ENCODE measurements at regions not wholly inside any gene's neighbourhood (a gene's known extent, or its start where the extent isn't known, plus 50 kb on each side); places are given as distances from the start of the nearest gene placed in this dataset.

DNA sequence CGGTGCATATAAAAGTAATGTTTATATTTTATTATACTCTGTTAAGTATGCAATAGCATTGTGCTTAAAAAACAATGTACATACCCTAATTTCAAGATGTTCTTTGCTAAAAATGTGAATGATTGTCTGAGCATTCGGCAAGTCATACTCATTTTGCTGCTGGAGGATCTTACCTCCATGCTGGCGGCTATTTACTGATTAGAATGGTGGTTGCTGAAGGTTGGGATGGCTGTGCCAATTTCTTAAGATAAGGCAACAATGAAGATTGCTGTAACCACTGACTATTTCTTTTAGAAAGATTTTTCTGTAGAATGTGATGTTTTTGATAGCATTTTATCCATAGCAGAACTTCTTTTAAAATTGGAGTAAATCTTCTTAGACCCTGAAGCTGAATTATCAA is 932.7 kb downstream of the ZPLD1 start:
- H3K23ac ChIP-seq (ENCODE audit: insufficient read length) = no peak overlapping the region
- no peak overlapping the region for H4K8ac ChIP-seq (ENCODE audit: extremely low read depth, insufficient read depth, low read length)
- no peaks in the 10 kb centered on the region for H3K4me1 ChIP-seq (replicated peaks in 1 of 4; ENCODE audit: control insufficient read depth in 3 of 4, insufficient read depth in 4 of 4, low read length in 3 of 4)
- H2BK20ac ChIP-seq (ENCODE audit: low read length) = no peak overlapping the region
- no peak overlapping the region for H4K91ac ChIP-seq (replicated peaks; ENCODE audit: insufficient read length, low read length)
- H3K4me3 ChIP-seq (ENCODE audit: extremely low read depth in 1 of 4, insufficient read depth in 2 of 4, low read depth in 3 of 4, low read length in 4 of 4) = no peak overlapping the region
- H4K20me1 ChIP-seq (replicated peaks in 1 of 2; ENCODE audit: control insufficient read depth in 1 of 2, insufficient read depth in 2 of 2, low read length in 2 of 2) = no peaks in the 10 kb centered on the region
- no peak overlapping the region for H4K5ac ChIP-seq (ENCODE audit: insufficient read length, low read depth, low read length)
- CTCF ChIA-PET (ENCODE audit: partially characterized antibody) = interaction anchor here (0.6 to 1.6 kb wide), 5 partner anchors 10 to 386 kb away, joined by 3 to 7 read pairs (median 3); no protein-coding TSS in a partner anchor
- POLR2A ChIA-PET (ENCODE audit: partially characterized antibody) = no interaction called here
- no peak overlapping the region for H3K18ac ChIP-seq (ENCODE audit: extremely low read depth, low read length)
- DNase-seq (ENCODE audit: low read depth in 1 of 2, low spot score in 2 of 2) = no peak
- no peaks in the 10 kb centered on the region for H3K27me3 ChIP-seq (replicated peaks in 1 of 4; ENCODE audit: control insufficient read depth in 3 of 4, extremely low read depth in 1 of 4, insufficient read depth in 3 of 4, low read length in 3 of 4)
- no peak overlapping the region for H2BK5ac ChIP-seq (ENCODE audit: low read depth, low read length)
- H2BK12ac ChIP-seq (ENCODE audit: low read depth, low read length) = no peak overlapping the region
- no peak overlapping the region for H2AK5ac ChIP-seq (ENCODE audit: low read depth, low read length)
- WGBS, 2 experiments (ENCODE audit: extremely low coverage in 1 of 2, insufficient coverage in 1 of 2, insufficient read length in 1 of 2, insufficient replicate concordance in 2 of 2, low coverage in 1 of 2, low lambda C conversion rate in 2 of 2, missing lambda C conversion rate in 1 of 2) = 93% methylated on average over 3 of the region's 3 CpGs; no CpG with 5 or more reads in 1 of the 2 experiments
- no peak overlapping the region for H3K56ac ChIP-seq (replicated peaks; ENCODE audit: insufficient read length, low read depth, low read length)
- no peak overlapping the region for H3K27ac ChIP-seq (ENCODE audit: low read depth, low read length)
- H3K79me2 ChIP-seq (ENCODE audit: control insufficient read depth in 1 of 2, insufficient read depth in 2 of 2, low read length in 2 of 2) = no peaks in the 10 kb centered on the region
- H3K4ac ChIP-seq (replicated peaks; ENCODE audit: insufficient read length, low read depth, low read length) = no peak overlapping the region
- H2BK120ac ChIP-seq (replicated peaks; ENCODE audit: low read depth, low read length) = no peak overlapping the region
- no peaks in the 10 kb centered on the region for H3K23me2 ChIP-seq (ENCODE audit: low read depth, low read length)
- H3K4me2 ChIP-seq (ENCODE audit: insufficient read depth in 1 of 2, low read depth in 2 of 2, low read length in 2 of 2) = no peak overlapping the region
- no peak overlapping the region for H2AFZ ChIP-seq (ENCODE audit: low read length)
- no peaks in the 10 kb centered on the region for H3K36me3 ChIP-seq (ENCODE audit: control insufficient read depth in 2 of 4, insufficient read depth in 4 of 4, low read length in 3 of 4)
- H3K14ac ChIP-seq (ENCODE audit: insufficient read length) = no peak overlapping the region
- no peak for FAIRE-seq
- H3K9me3 ChIP-seq (ENCODE audit: insufficient read depth in 2 of 2, low read depth in 1 of 2, low read length in 1 of 2) = no peaks in the 10 kb centered on the region
- no peak overlapping the region for H3K9ac ChIP-seq (replicated peaks in 1 of 4; ENCODE audit: extremely low read depth in 1 of 4, low read depth in 3 of 4, low read length in 3 of 4)
- H3K79me1 ChIP-seq (ENCODE audit: low read depth, low read length) = no peaks in the 10 kb centered on the region
- H2BK15ac ChIP-seq (ENCODE audit: low read length) = no peak overlapping the region
- no peak for TF ChIP-seq JUND (IDR thresholded peaks at IDR 0.05; ENCODE audit: low read length)
- no peak for TF ChIP-seq SP2 (IDR thresholded peaks at IDR 0.05; ENCODE audit: low read length)
- no peak for TF ChIP-seq EGR1 (IDR thresholded peaks at IDR 0.05; ENCODE audit: borderline replicate concordance, low read depth, low read length)
